ENCODE measurements at regions not wholly inside any gene's neighbourhood (a gene's known extent, or its start where the extent isn't known, plus 50 kb on each side); places are given as distances from the start of the nearest gene placed in this dataset.
"Not testable (repeated sequence)": the region's sequence is repeated elsewhere in the genome, so short reads cannot be mapped to it uniquely, and the experiment has no call there.

- POLR2A ChIA-PET, result no interaction called here
- no peaks in the 10 kb centered on the region for H3K9me3 Mint-ChIP-seq (ENCODE audit: insufficient read depth)
- ATAC-seq (no peak), DNase-seq (no peak)
- no peaks in the 10 kb centered on the region for H3K4me1 Mint-ChIP-seq (ENCODE audit: low read depth)
- CTCF ChIA-PET, result no interaction called here
- no peaks in the 10 kb centered on the region for H3K27me3 Mint-ChIP-seq (ENCODE audit: low read depth)
- H3K27ac Mint-ChIP-seq, result no peak overlapping the region
- no peaks in the 10 kb centered on the region for H3K36me3 Mint-ChIP-seq (ENCODE audit: low read depth)
- no peak overlapping the region for H3K4me3 Mint-ChIP-seq
Measured at GRCh38 chr12:83461336-83461935, 774.7 kb downstream of the TMTC2 start.

GRCh38 chr12:83451189-83451588 is 764.5 kb downstream of the TMTC2 start:
- Mint-ChIP-seq H3K36me3 (ENCODE audit: low read depth) (no peaks in the 10 kb centered on the region), H3K4me3 (no peak overlapping the region), H3K27ac (no peak overlapping the region), H3K27me3 (ENCODE audit: low read depth) (no peaks in the 10 kb centered on the region), H3K9me3 (ENCODE audit: insufficient read depth) (peaks cover 2% of the 10 kb centered on the region), H3K4me1 (ENCODE audit: low read depth) (no peaks in the 10 kb centered on the region)
- CTCF ChIA-PET, result no interaction called here
- DNase-seq (no peak), ATAC-seq (no peak)
- POLR2A ChIA-PET, result no interaction called here

GRCh38 chr12:83434600-83434999 is 747.9 kb downstream of the TMTC2 start:
- POLR2A ChIA-PET, result no interaction called here
- Mint-ChIP-seq H3K4me3 (no peak overlapping the region), H3K27me3 (ENCODE audit: low read depth) (no peaks in the 10 kb centered on the region), H3K9me3 (ENCODE audit: insufficient read depth) (peaks cover 4% of the 10 kb centered on the region), H3K27ac (no peak overlapping the region), H3K4me1 (ENCODE audit: low read depth) (no peaks in the 10 kb centered on the region), H3K36me3 (ENCODE audit: low read depth) (no peaks in the 10 kb centered on the region)
- DNase-seq, result no peak
- no peak for ATAC-seq
- CTCF ChIA-PET, result no interaction called here

- Mint-ChIP-seq H3K36me3 (ENCODE audit: low read depth) (no peaks in the 10 kb centered on the region), H3K4me1 (ENCODE audit: low read depth) (no peaks in the 10 kb centered on the region), H3K27ac (no peak overlapping the region), H3K27me3 (ENCODE audit: low read depth) (no peaks in the 10 kb centered on the region), H3K4me3 (no peak overlapping the region), H3K9me3 (ENCODE audit: insufficient read depth) (peaks cover 4% of the 10 kb centered on the region)
- POLR2A ChIA-PET, result no interaction called here
- no peak for ATAC-seq
- CTCF ChIA-PET, result no interaction called here
- DNase-seq, result no peak
Measured at GRCh38 chr12:83432176-83432719, 745.5 kb downstream of the TMTC2 start.

GRCh38 chr12:83427586-83428136 is 741.0 kb downstream of the TMTC2 start:
- H3K27me3 Mint-ChIP-seq (ENCODE audit: low read depth); H3K4me1 Mint-ChIP-seq (ENCODE audit: low read depth); H3K9me3 Mint-ChIP-seq (ENCODE audit: insufficient read depth); H3K36me3 Mint-ChIP-seq (ENCODE audit: low read depth); DNase-seq; H3K4me3 Mint-ChIP-seq; POLR2A ChIA-PET; H3K27ac Mint-ChIP-seq; ATAC-seq; CTCF ChIA-PET: not testable (repeated sequence)

- POLR2A ChIA-PET, result no interaction called here
- H3K27me3 Mint-ChIP-seq (ENCODE audit: low read depth), result no peaks in the 10 kb centered on the region
Measured at GRCh38 chr12:83414981-83415380, 728.3 kb downstream of the TMTC2 start.

GRCh38 chr12:83408851-83409250 is 722.1 kb downstream of the TMTC2 start:
- Mint-ChIP-seq H3K27me3 (ENCODE audit: low read depth) (no peaks in the 10 kb centered on the region), H3K4me3 (no peak overlapping the region), H3K9me3 (ENCODE audit: insufficient read depth) (peaks cover 4% of the 10 kb centered on the region), H3K4me1 (ENCODE audit: low read depth) (no peaks in the 10 kb centered on the region), H3K36me3 (ENCODE audit: low read depth) (no peaks in the 10 kb centered on the region), H3K27ac (no peak overlapping the region)
- DNase-seq (no peak), ATAC-seq (no peak)
- CTCF ChIA-PET, result no interaction called here
- POLR2A ChIA-PET, result no interaction called here

More at GRCh38 chr12:83414981-83415380, 728.3 kb downstream of the TMTC2 start:
- DNase-seq (no peak), ATAC-seq (no peak)
- Mint-ChIP-seq H3K4me3 (no peak overlapping the region), H3K9me3 (ENCODE audit: insufficient read depth) (no peaks in the 10 kb centered on the region), H3K27ac (no peak overlapping the region), H3K4me1 (ENCODE audit: low read depth) (no peaks in the 10 kb centered on the region), H3K36me3 (ENCODE audit: low read depth) (no peaks in the 10 kb centered on the region)
- CTCF ChIA-PET, result no interaction called here

GRCh38 chr12:83408146-83408545 is 721.4 kb downstream of the TMTC2 start:
- ChIA-PET CTCF (no interaction called here), POLR2A (no interaction called here)
- DNase-seq (no peak), ATAC-seq (no peak)
- Mint-ChIP-seq H3K36me3 (ENCODE audit: low read depth) (no peaks in the 10 kb centered on the region), H3K4me1 (ENCODE audit: low read depth) (no peaks in the 10 kb centered on the region), H3K27ac (no peak overlapping the region), H3K4me3 (no peak overlapping the region), H3K27me3 (ENCODE audit: low read depth) (no peaks in the 10 kb centered on the region), H3K9me3 (ENCODE audit: insufficient read depth) (peaks cover 4% of the 10 kb centered on the region)

- Mint-ChIP-seq H3K4me3 (no peak overlapping the region), H3K4me1 (ENCODE audit: low read depth) (no peaks in the 10 kb centered on the region), H3K27me3 (ENCODE audit: low read depth) (no peaks in the 10 kb centered on the region), H3K27ac (no peak overlapping the region), H3K36me3 (ENCODE audit: low read depth) (no peaks in the 10 kb centered on the region), H3K9me3 (ENCODE audit: insufficient read depth) (peaks cover 13% of the 10 kb centered on the region)
- ATAC-seq (no peak), DNase-seq (no peak)
- ChIA-PET POLR2A (no interaction called here), CTCF (no interaction called here)
Measured at GRCh38 chr12:83404521-83404920, 717.8 kb downstream of the TMTC2 start.

- POLR2A ChIA-PET, result no interaction called here
- no peak for ATAC-seq
Measured at GRCh38 chr12:83390186-83390585, 703.5 kb downstream of the TMTC2 start.

GRCh38 chr12:83389237-83389996 is 702.7 kb downstream of the TMTC2 start:
- DNase-seq (no peak), ATAC-seq (no peak)
- H3K27me3 Mint-ChIP-seq (ENCODE audit: low read depth), result no peaks in the 10 kb centered on the region
- H3K27ac Mint-ChIP-seq, result no peak overlapping the region
- ChIA-PET CTCF (no interaction called here), POLR2A (interaction anchor here (0.6 kb wide), 1 partner anchor 89 kb away, joined by 6 read pairs; no protein-coding TSS in a partner anchor)
- no peaks in the 10 kb centered on the region for H3K36me3 Mint-ChIP-seq (ENCODE audit: low read depth)
- no peak overlapping the region for H3K4me3 Mint-ChIP-seq
- no peaks in the 10 kb centered on the region for H3K9me3 Mint-ChIP-seq (ENCODE audit: insufficient read depth)
- H3K4me1 Mint-ChIP-seq (ENCODE audit: low read depth), result no peaks in the 10 kb centered on the region

More at GRCh38 chr12:83390186-83390585, 703.5 kb downstream of the TMTC2 start:
- Mint-ChIP-seq H3K36me3 (ENCODE audit: low read depth) (no peaks in the 10 kb centered on the region), H3K27ac (no peak overlapping the region), H3K4me3 (no peak overlapping the region), H3K27me3 (ENCODE audit: low read depth) (no peaks in the 10 kb centered on the region), H3K9me3 (ENCODE audit: insufficient read depth) (no peaks in the 10 kb centered on the region), H3K4me1 (ENCODE audit: low read depth) (no peaks in the 10 kb centered on the region)
- CTCF ChIA-PET, result interaction anchor here (0.8 kb wide), 1 partner anchor 232 kb away, joined by 3 read pairs; no protein-coding TSS in a partner anchor
- no peak for DNase-seq

- ChIA-PET POLR2A (no interaction called here), CTCF (no interaction called here)
- Mint-ChIP-seq H3K4me1 (ENCODE audit: low read depth) (no peaks in the 10 kb centered on the region), H3K4me3 (no peak overlapping the region), H3K27me3 (ENCODE audit: low read depth) (no peaks in the 10 kb centered on the region), H3K27ac (no peak overlapping the region), H3K36me3 (ENCODE audit: low read depth) (no peaks in the 10 kb centered on the region), H3K9me3 (ENCODE audit: insufficient read depth) (no peaks in the 10 kb centered on the region)
- DNase-seq, result no peak
- no peak for ATAC-seq
Measured at GRCh38 chr12:83388551-83388950, 701.8 kb downstream of the TMTC2 start.
